ENCODE measurements at regions not wholly inside any gene's neighbourhood (a gene's known extent, or its start where the extent isn't known, plus 50 kb on each side); places are given as distances from the start of the nearest gene placed in this dataset.

DNA sequence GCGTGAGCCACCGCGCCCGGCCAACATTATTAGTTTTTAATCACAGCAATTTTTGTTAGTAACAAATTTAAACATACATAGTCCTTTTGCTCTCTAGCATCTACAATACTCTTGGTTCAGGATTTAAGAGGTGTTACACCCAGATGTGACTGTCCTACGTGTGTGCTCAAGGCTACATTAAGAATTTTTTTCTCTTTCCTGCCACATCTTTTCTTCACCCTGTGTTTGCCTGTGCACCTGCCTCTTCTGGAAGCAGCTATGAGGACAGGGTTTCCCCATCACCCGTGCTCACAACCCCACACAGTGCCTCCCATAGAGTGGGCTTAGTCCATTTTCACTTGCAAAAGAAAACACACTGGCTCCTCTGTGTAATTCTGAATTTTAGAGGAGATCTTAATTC, 186.7 kb upstream of the KLF6 start (continued):
- TF ChIP-seq, protein P1, sequence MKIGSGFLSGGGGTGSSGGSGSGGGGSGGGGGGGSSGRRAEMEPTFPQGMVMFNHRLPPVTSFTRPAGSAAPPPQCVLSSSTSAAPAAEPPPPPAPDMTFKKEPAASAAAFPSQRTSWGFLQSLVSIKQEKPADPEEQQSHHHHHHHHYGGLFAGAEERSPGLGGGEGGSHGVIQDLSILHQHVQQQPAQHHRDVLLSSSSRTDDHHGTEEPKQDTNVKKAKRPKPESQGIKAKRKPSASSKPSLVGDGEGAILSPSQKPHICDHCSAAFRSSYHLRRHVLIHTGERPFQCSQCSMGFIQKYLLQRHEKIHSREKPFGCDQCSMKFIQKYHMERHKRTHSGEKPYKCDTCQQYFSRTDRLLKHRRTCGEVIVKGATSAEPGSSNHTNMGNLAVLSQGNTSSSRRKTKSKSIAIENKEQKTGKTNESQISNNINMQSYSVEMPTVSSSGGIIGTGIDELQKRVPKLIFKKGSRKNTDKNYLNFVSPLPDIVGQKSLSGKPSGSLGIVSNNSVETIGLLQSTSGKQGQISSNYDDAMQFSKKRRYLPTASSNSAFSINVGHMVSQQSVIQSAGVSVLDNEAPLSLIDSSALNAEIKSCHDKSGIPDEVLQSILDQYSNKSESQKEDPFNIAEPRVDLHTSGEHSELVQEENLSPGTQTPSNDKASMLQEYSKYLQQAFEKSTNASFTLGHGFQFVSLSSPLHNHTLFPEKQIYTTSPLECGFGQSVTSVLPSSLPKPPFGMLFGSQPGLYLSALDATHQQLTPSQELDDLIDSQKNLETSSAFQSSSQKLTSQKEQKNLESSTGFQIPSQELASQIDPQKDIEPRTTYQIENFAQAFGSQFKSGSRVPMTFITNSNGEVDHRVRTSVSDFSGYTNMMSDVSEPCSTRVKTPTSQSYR (CRISPR knock-in tag; IDR thresholded peaks at IDR 0.05), result no peak

DNA sequence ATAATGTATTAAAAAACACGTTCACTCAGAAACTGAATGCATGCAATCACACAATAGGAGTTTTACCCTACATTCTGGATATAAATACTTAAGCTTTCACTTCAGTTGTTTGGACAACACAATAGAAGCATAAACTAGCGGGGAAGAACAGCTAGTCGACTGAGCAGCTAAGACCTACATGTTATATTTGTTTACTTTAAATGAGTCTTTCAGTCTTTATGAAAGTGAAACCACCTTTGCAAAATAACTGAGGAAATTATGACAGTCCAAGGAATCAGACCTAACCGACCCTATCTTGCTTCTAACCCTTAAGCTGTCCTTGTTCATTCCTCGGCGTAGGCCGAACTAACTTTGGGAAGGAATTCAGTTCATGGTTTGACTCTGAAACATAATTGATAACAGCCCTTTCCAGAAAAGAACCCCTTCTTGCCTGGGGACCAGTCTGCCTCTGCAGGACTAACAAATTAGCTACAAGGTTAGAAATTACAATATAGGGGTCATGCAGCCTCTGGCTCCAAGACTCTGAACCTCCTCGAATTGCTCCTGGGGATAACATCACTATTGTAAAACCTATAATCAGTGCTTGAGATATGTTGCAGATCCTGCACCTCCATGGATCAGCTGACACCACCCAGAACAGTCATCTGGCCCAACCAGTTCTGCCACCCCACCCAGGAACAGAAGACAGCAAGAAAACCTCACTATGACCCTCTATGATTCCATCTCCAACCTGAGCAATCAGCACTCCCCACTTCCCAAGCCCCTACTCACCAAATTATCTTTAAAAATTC, 185.1 kb upstream of the KLF6 start:
- POLR2A ChIA-PET, result no interaction called here

More for the DNA sequence above, 185.1 kb upstream of the KLF6 start:
- TF ChIP-seq ZNF396 (CRISPR knock-in tag; IDR thresholded peaks at IDR 0.05; ENCODE audit: borderline replicate concordance), result no peak
- TF ChIP-seq, protein P2, sequence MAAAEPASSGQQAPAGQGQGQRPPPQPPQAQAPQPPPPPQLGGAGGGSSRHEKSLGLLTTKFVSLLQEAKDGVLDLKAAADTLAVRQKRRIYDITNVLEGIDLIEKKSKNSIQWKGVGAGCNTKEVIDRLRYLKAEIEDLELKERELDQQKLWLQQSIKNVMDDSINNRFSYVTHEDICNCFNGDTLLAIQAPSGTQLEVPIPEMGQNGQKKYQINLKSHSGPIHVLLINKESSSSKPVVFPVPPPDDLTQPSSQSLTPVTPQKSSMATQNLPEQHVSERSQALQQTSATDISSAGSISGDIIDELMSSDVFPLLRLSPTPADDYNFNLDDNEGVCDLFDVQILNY (CRISPR knock-in tag; IDR thresholded peaks at IDR 0.05), result no peak
- TF ChIP-seq, protein P3, sequence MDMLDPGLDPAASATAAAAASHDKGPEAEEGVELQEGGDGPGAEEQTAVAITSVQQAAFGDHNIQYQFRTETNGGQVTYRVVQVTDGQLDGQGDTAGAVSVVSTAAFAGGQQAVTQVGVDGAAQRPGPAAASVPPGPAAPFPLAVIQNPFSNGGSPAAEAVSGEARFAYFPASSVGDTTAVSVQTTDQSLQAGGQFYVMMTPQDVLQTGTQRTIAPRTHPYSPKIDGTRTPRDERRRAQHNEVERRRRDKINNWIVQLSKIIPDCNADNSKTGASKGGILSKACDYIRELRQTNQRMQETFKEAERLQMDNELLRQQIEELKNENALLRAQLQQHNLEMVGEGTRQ (CRISPR knock-in tag; IDR thresholded peaks at IDR 0.05), result no peak
- TF ChIP-seq ZBTB21 (CRISPR knock-in tag; IDR thresholded peaks at IDR 0.05; ENCODE audit: borderline replicate concordance), result no peak
- no peak for TF ChIP-seq NFE2L1 (CRISPR knock-in tag; IDR thresholded peaks at IDR 0.05)
- no peak for TF ChIP-seq SP1 (CRISPR knock-in tag; conservative IDR thresholded peaks at IDR 0.05)
- no peak for TF ChIP-seq ZNF121 (CRISPR knock-in tag; IDR thresholded peaks at IDR 0.05)
- no peak for TF ChIP-seq ZNF232 (CRISPR knock-in tag; IDR thresholded peaks at IDR 0.05)
- TF ChIP-seq MYBL2 (CRISPR knock-in tag; IDR thresholded peaks at IDR 0.05), result no peak
- TF ChIP-seq, protein P4, sequence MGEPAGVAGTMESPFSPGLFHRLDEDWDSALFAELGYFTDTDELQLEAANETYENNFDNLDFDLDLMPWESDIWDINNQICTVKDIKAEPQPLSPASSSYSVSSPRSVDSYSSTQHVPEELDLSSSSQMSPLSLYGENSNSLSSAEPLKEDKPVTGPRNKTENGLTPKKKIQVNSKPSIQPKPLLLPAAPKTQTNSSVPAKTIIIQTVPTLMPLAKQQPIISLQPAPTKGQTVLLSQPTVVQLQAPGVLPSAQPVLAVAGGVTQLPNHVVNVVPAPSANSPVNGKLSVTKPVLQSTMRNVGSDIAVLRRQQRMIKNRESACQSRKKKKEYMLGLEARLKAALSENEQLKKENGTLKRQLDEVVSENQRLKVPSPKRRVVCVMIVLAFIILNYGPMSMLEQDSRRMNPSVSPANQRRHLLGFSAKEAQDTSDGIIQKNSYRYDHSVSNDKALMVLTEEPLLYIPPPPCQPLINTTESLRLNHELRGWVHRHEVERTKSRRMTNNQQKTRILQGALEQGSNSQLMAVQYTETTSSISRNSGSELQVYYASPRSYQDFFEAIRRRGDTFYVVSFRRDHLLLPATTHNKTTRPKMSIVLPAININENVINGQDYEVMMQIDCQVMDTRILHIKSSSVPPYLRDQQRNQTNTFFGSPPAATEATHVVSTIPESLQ (CRISPR knock-in tag; IDR thresholded peaks at IDR 0.05), result no peak
- TF ChIP-seq CREB1 (CRISPR knock-in tag; IDR thresholded peaks at IDR 0.05), result no peak
- TF ChIP-seq, protein P5, sequence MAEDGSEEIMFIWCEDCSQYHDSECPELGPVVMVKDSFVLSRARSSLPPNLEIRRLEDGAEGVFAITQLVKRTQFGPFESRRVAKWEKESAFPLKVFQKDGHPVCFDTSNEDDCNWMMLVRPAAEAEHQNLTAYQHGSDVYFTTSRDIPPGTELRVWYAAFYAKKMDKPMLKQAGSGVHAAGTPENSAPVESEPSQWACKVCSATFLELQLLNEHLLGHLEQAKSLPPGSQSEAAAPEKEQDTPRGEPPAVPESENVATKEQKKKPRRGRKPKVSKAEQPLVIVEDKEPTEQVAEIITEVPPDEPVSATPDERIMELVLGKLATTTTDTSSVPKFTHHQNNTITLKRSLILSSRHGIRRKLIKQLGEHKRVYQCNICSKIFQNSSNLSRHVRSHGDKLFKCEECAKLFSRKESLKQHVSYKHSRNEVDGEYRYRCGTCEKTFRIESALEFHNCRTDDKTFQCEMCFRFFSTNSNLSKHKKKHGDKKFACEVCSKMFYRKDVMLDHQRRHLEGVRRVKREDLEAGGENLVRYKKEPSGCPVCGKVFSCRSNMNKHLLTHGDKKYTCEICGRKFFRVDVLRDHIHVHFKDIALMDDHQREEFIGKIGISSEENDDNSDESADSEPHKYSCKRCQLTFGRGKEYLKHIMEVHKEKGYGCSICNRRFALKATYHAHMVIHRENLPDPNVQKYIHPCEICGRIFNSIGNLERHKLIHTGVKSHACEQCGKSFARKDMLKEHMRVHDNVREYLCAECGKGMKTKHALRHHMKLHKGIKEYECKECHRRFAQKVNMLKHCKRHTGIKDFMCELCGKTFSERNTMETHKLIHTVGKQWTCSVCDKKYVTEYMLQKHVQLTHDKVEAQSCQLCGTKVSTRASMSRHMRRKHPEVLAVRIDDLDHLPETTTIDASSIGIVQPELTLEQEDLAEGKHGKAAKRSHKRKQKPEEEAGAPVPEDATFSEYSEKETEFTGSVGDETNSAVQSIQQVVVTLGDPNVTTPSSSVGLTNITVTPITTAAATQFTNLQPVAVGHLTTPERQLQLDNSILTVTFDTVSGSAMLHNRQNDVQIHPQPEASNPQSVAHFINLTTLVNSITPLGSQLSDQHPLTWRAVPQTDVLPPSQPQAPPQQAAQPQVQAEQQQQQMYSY (CRISPR knock-in tag; IDR thresholded peaks at IDR 0.05), result no peak
- TF ChIP-seq ZNF138 (CRISPR knock-in tag; conservative IDR thresholded peaks at IDR 0.05), result no peak
- TF ChIP-seq OVOL2 (CRISPR knock-in tag; IDR thresholded peaks at IDR 0.05; ENCODE audit: borderline replicate concordance), result no peak
- TF ChIP-seq, protein P6, sequence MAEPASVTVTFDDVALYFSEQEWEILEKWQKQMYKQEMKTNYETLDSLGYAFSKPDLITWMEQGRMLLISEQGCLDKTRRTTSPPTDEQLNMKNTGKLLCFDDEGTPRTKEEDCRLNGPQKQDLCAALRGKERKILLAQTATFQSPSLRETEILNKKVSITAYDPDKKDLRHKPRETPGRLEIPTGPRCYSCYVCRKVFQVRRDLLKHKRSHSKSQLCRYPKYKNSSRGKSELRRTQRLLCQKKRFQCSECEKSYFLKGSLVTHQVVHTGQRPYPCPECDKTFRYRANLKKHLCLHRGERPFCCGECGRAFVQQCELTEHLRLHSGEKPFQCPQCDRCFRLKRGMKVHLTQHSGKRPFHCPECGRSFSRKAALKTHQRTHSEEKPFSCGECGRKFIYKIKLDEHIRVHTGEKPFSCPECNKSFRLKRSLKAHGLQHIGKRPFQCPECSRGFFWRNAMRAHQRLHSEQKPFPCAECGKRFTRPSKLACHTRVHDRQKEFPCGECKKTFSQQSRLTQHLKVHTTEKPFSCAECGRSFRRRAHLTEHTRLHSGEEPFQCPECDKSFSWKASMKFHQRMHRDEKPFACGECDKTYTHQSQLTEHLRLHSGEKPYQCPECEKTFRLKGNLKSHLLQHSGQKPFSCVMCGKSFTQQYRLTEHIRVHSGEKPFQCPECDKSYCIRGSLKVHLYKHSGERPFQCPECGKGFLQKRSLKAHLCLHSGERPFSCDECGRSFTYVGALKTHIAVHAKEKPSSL (CRISPR knock-in tag; conservative IDR thresholded peaks at IDR 0.05), result no peak
- TF ChIP-seq SMAD3 (CRISPR knock-in tag; IDR thresholded peaks at IDR 0.05; ENCODE audit: borderline replicate concordance), result no peak
- TF ChIP-seq, protein P7, sequence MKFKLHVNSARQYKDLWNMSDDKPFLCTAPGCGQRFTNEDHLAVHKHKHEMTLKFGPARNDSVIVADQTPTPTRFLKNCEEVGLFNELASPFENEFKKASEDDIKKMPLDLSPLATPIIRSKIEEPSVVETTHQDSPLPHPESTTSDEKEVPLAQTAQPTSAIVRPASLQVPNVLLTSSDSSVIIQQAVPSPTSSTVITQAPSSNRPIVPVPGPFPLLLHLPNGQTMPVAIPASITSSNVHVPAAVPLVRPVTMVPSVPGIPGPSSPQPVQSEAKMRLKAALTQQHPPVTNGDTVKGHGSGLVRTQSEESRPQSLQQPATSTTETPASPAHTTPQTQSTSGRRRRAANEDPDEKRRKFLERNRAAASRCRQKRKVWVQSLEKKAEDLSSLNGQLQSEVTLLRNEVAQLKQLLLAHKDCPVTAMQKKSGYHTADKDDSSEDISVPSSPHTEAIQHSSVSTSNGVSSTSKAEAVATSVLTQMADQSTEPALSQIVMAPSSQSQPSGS (CRISPR knock-in tag; IDR thresholded peaks at IDR 0.05; ENCODE audit: borderline replicate concordance, low read depth), result no peak
- TF ChIP-seq, protein P8, sequence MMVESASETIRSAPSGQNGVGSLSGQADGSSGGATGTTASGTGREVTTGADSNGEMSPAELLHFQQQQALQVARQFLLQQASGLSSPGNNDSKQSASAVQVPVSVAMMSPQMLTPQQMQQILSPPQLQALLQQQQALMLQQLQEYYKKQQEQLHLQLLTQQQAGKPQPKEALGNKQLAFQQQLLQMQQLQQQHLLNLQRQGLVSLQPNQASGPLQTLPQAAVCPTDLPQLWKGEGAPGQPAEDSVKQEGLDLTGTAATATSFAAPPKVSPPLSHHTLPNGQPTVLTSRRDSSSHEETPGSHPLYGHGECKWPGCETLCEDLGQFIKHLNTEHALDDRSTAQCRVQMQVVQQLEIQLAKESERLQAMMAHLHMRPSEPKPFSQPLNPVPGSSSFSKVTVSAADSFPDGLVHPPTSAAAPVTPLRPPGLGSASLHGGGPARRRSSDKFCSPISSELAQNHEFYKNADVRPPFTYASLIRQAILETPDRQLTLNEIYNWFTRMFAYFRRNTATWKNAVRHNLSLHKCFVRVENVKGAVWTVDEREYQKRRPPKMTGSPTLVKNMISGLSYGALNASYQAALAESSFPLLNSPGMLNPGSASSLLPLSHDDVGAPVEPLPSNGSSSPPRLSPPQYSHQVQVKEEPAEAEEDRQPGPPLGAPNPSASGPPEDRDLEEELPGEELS (CRISPR knock-in tag; IDR thresholded peaks at IDR 0.05), result no peak
- ATAC-seq (no peak), DNase-seq (ENCODE audit: low spot score) (no peak)
- no peak overlapping the region for H3K4me3 Mint-ChIP-seq
- H3K27ac Mint-ChIP-seq, result no peak overlapping the region
- H3K36me3 Mint-ChIP-seq, result peaks cover 3% of the 10 kb centered on the region; the same call in 1 of the 2 replicates
- H3K9me3 Mint-ChIP-seq, result peaks cover 4% of the 10 kb centered on the region
- CTCF ChIA-PET, result no interaction called here
- peaks cover 8% of the 10 kb centered on the region; the same call in 1 of the 2 replicates for H3K4me1 Mint-ChIP-seq
- H3K27me3 Mint-ChIP-seq (ENCODE audit: low read depth), result no peaks in the 10 kb centered on the region
